ENCODE measurements at regions not wholly inside any gene's neighbourhood (a gene's known extent, or its start where the extent isn't known, plus 50 kb on each side); places are given as distances from the start of the nearest gene placed in this dataset.
"Not testable (repeated sequence)": the region's sequence is repeated elsewhere in the genome, so short reads cannot be mapped to it uniquely, and the experiment has no call there.

- H3K23me2 ChIP-seq (ENCODE audit: insufficient read length, low read depth, low read length, poor library complexity, severe bottlenecking): no peaks in the 10 kb centered on the region
- H3K23ac ChIP-seq (ENCODE audit: insufficient read length, low read depth, low read length): no peak overlapping the region
- no peak overlapping the region for H4K8ac ChIP-seq (replicated peaks; ENCODE audit: insufficient read length, low read depth, low read length)
- H3K4ac ChIP-seq (ENCODE audit: low read depth, low read length): no peak overlapping the region
- H3K4me1 ChIP-seq (ENCODE audit: insufficient read depth, low read length): no peaks in the 10 kb centered on the region
- no peak for DNase-seq
- no peak overlapping the region for H3K4me3 Mint-ChIP-seq
- H3K27me3 Mint-ChIP-seq (ENCODE audit: low read depth): peaks cover 2% of the 10 kb centered on the region; the same call in 1 of the 2 replicates
- H2BK5ac ChIP-seq (ENCODE audit: insufficient read length, low read length): no peak overlapping the region
- no peak overlapping the region for H2BK20ac ChIP-seq (ENCODE audit: low read depth, low read length, poor library complexity, severe bottlenecking)
- no peaks in the 10 kb centered on the region for H3K79me2 ChIP-seq (ENCODE audit: insufficient read depth, low read length)
- H3K27ac ChIP-seq (ENCODE audit: insufficient read length, low read depth, low read length): no peak overlapping the region
- H3K56ac ChIP-seq (ENCODE audit: insufficient read length, low read depth, low read length): no peak overlapping the region
- no peak overlapping the region for H4K5ac ChIP-seq (ENCODE audit: insufficient read length, low read depth, low read length)
- peaks cover 11 to 13% of the 10 kb centered on the region in 2 experiments; a peak in 3 of 5 replicates for H3K9me3 Mint-ChIP-seq
- no peak overlapping the region for H3K9ac ChIP-seq (ENCODE audit: extremely low read depth, insufficient read length, low read length)
- no peak overlapping the region for H2AFZ ChIP-seq (ENCODE audit: low read length)
- H3K27ac Mint-ChIP-seq: no peak overlapping the region
- no peaks in the 10 kb centered on the region for H3K79me1 ChIP-seq (ENCODE audit: insufficient read depth, low read depth, low read length, poor library complexity, severe bottlenecking)
- no peak overlapping the region for H3T11ph ChIP-seq (ENCODE audit: low read length)
- no peak overlapping the region for H4K91ac ChIP-seq (ENCODE audit: insufficient read length, low read depth, low read length)
- H2AK5ac ChIP-seq (ENCODE audit: insufficient read length, low read length): no peak overlapping the region
- H3K27me3 ChIP-seq (ENCODE audit: insufficient read depth, low read length): no peaks in the 10 kb centered on the region
- no peak overlapping the region for H2BK12ac ChIP-seq (ENCODE audit: insufficient read length, low read depth, low read length)
- no peak overlapping the region for H3K4me2 ChIP-seq (ENCODE audit: insufficient read depth, insufficient read length, low read length)
- H2BK120ac ChIP-seq (ENCODE audit: low read depth, low read length, poor library complexity, severe bottlenecking): no peak overlapping the region
- no peak for TF ChIP-seq CTCF (conservative IDR thresholded peaks at IDR 0.05)
- H3K36me3 Mint-ChIP-seq (ENCODE audit: insufficient read depth in 1 of 3, low read depth in 3 of 3): peaks cover 0 to 10% (median 6%) of the 10 kb centered on the region in 3 experiments; a peak in 5 of 7 replicates
- no peak overlapping the region for H3K14ac ChIP-seq (ENCODE audit: insufficient read depth, low read length)
- H4K20me1 ChIP-seq (ENCODE audit: control insufficient read depth, insufficient read depth, insufficient read length): no peaks in the 10 kb centered on the region
- no peak overlapping the region for H2BK15ac ChIP-seq (ENCODE audit: low read depth, low read length)
- H3K4me1 Mint-ChIP-seq: no peaks in the 10 kb centered on the region
- H3K18ac ChIP-seq (ENCODE audit: insufficient read length, low read depth, low read length): no peak overlapping the region
- H3K9me3 ChIP-seq (ENCODE audit: control insufficient read depth, low read depth, low read length): no peaks in the 10 kb centered on the region
These were observed 257.5 kb upstream of the IRS4 start for GRCh38 chrX:108993909-108994308.

GRCh38 chrX:108972899-108973298 lies 236.5 kb upstream of the IRS4 start:
- not testable (repeated sequence) for H3K23me2 ChIP-seq (ENCODE audit: insufficient read length, low read depth, low read length, poor library complexity, severe bottlenecking); H3K56ac ChIP-seq (ENCODE audit: insufficient read length, low read depth, low read length); H3K27ac Mint-ChIP-seq; H3K14ac ChIP-seq (ENCODE audit: insufficient read depth, low read length); H3K4me1 ChIP-seq (ENCODE audit: insufficient read depth, low read length); H4K91ac ChIP-seq (ENCODE audit: insufficient read length, low read depth, low read length); H3T11ph ChIP-seq (ENCODE audit: low read length); H2BK5ac ChIP-seq (ENCODE audit: insufficient read length, low read length); H3K79me2 ChIP-seq (ENCODE audit: insufficient read depth, low read length); H2BK20ac ChIP-seq (ENCODE audit: low read depth, low read length, poor library complexity, severe bottlenecking); H3K4me3 Mint-ChIP-seq; H2BK12ac ChIP-seq (ENCODE audit: insufficient read length, low read depth, low read length); H3K4me1 Mint-ChIP-seq; H4K8ac ChIP-seq (replicated peaks; ENCODE audit: insufficient read length, low read depth, low read length); H4K20me1 ChIP-seq (ENCODE audit: control insufficient read depth, insufficient read depth, insufficient read length); H3K9ac ChIP-seq (ENCODE audit: extremely low read depth, insufficient read length, low read length); DNase-seq; H3K4me2 ChIP-seq (ENCODE audit: insufficient read depth, insufficient read length, low read length); H3K4ac ChIP-seq (ENCODE audit: low read depth, low read length); H3K23ac ChIP-seq (ENCODE audit: insufficient read length, low read depth, low read length); H3K27ac ChIP-seq (ENCODE audit: insufficient read length, low read depth, low read length); H2BK15ac ChIP-seq (ENCODE audit: low read depth, low read length); H3K9me3 ChIP-seq (ENCODE audit: control insufficient read depth, low read depth, low read length); H3K36me3 Mint-ChIP-seq (ENCODE audit: insufficient read depth in 1 of 3, low read depth in 3 of 3); H3K27me3 ChIP-seq (ENCODE audit: insufficient read depth, low read length); H4K5ac ChIP-seq (ENCODE audit: insufficient read length, low read depth, low read length); H2BK120ac ChIP-seq (ENCODE audit: low read depth, low read length, poor library complexity, severe bottlenecking); H3K27me3 Mint-ChIP-seq (ENCODE audit: low read depth); H2AFZ ChIP-seq (ENCODE audit: low read length); H3K18ac ChIP-seq (ENCODE audit: insufficient read length, low read depth, low read length); H3K79me1 ChIP-seq (ENCODE audit: insufficient read depth, low read depth, low read length, poor library complexity, severe bottlenecking); H2AK5ac ChIP-seq (ENCODE audit: insufficient read length, low read length)
- H3K9me3 Mint-ChIP-seq: peaks cover 6 to 14% of the 10 kb centered on the region in 2 experiments; a peak in 4 of 5 replicates
- no CpG with 5 or more reads among the region's 3 CpGs for WGBS (ENCODE audit: extremely low coverage, insufficient read length, low lambda C conversion rate)
